NCI-H146 treated with DMSO at 0.1 percent for 48 hours (cell line): ENCODE measurements at regions not wholly inside any gene's neighbourhood (a gene's known extent, or its start where the extent isn't known, plus 50 kb on each side); places are given as distances from the start of the nearest gene placed in this dataset.

Experiments
- DNase-seq: peaks from one replicate; lab custom pipeline; 2025; ENCODE audit not compliant: unreplicated experiment; lab: John Stamatoyannopoulos, UW

DNA sequence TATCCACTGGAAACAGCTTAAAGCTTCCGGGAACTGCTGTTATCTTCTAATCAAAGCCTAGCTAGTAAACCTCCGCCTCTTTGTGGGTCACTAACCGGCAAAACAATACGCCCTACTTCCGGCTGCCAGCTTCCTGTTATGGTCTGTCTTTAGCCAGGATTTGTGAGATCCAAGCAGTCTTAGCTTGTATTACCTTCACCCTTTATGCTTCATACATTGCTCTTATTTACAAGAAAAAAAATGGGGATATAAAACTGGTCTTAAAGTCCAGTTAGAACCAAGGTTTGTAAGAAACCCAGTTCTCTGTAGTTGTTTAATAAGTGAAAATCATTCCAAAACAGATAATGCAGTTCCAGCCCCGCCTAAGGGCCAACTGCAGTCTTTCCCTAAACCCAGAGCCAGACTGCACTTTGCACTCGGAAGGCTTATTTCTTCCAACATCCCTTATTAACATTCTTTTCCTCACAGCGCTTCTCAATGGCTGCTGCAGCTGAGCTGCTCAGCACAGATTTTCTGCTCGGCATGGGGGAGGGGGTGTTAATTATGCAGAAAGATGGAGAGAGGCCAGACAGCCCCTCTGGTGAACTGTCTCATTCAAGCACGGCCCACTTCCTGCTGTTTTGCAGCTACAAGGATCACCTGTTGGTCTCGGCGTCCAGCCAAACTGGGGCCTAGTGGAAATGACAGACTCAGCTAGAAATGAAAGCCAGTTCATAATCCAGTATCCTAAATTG lies 368.4 kb downstream of the KLF12 start:
- peak; percentile 94 for DNase-seq

DNA sequence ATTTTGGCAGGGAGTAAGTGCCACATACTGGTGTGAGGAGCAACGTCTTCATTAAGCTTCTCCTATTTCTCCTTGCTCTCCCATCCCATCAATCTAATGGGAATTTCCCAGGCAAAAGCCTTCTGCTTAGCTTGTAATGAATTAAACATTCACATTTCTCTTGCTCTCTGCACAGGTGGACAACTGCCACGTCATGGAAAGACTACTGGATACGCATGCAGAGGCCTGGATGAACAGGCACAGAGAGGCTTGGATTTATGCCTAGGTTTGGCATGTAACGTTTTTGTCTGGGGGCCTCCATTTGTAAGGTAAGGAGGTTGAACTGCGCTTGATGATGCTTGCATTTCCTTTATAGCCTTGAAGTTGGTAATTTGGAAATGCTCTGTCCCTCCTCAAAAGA lies 374.8 kb downstream of the KLF12 start:
- no peak for DNase-seq

DNA sequence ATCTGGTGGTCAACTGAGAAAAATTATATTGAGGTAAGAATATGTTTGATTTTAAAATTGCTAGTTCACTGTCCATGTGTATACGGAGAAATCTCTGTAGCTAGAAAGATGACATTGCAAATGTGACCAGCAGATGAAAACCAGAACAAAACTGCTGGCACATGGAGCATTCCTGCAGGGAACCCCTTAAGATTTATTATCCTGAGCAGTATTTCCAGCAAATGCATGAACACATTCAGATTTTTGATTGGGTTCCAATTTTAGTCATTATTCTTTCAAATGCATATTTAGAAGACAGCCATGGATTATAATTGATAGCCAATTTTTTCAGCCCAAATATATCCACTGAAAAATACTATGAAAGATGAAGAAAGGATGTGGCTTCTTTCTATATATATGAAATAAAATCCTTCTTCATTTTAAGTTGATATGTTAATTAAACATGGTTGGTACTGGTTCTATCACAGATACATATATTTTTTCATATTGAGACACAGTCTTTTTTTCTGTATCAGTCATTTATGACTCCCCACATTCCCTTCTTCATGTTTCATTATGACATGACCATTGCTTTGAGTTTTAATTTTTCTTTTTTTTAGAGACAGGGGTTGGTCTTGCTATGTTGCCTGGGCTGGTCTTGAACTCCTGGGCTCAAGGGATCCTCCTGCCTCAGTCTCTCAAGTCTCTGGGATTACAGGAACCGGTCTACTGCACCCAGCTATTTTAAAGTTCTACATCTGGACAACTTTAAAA lies 376.5 kb downstream of the KLF12 start:
- DNase-seq: no peak

DNA sequence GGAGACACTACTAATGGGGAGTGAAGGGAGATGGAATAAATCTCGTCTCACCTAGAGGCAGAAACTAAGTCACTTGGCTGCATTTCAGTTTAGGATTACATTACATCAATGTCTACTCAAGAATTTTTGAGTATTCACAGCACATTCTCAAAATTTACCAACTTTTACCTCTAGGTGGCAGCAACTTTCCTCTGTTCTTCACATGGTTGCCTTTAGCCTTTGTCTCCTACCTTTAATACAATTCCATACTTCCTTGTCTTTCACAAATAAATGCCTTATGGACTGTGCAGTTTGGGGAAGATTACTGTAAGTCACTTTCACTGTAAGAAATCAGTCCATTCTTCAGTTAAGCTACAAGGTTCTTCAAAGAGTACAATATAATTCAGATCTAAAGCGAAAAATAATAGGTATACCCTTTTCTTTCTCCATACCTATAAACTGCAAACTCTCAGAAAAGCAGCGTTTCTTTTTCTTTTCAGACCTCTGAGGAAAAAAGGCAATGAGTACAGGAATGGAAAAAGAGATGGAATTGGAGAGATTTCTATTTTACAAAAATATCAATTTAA lies 379.4 kb downstream of the KLF12 start:
- DNase-seq: peak; percentile 78

DNA sequence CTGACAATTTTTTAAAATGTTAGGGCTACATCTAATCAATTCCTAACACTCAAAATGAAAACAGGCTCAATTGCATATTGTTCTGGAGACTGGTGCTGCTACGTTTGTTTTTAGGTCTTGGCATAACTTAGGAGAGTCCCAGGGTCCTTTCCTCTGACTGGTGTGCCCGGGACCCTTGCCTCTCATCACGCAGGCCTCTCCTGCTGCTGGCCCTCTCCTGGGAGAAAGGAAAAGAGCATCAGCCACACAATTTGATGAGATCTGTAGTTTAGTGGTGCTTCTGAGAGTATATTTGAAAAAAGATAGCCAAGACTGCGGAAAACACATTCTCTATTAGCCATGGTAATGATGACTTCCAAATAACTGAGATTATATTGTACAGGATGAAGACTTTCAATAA lies 380.0 kb downstream of the KLF12 start:
- no peak for DNase-seq

DNA sequence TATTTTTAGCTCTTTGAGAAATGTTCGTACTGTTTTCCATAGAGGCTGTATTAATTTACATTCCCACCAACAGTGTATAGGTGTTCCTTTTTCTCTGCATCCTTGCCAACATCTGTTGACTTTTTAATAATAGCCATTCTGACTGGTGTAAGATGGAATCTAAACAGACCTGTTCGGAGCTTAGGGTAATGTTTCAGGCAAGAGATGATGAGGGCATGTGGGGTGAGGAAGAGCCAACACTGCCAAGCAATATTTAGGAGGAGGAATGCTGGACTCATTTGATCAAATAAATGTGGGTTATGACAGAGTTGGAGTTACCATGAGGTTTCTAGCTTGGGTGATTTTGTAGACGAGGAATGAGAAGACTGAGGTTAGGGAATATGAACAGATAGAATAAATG lies 382.9 kb downstream of the KLF12 start:
- no peak for DNase-seq

DNA sequence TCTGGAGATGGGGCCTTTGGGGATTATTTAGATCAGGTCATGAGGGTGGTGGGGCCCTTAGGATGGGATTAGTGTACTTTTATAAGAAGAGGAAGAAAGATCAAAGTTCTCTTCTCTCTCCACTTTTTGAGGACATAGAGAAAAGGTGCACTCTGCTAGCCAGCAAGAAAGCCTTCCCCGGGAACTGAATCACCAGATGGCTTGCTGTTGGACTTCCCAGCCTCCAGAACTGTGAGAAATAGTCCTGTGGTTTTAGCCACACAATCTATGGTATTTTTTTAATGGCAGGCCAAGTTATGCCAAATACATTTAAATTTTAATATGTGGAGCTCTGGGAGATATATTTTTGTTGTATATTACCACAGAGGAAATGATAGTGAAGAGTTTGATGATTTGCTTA lies 385.8 kb downstream of the KLF12 start:
- DNase-seq: no peak

DNA sequence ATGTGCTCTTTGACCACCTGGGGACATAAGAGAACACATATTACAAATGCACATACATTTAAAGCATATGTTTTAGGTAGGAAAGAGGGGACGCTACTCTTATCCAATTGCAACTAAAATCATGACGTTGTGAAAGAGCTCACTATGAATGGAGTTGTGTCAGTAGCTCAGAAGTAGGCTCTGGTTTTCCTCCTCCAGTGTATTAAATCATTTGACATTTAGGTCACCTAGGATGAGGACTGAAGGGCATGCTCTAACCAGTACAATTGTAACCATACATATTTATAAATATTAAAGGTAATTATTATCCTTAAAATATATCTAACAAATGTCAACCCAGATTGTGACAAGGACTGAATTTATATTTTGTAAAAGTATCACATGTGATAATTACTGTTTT lies 389.0 kb downstream of the KLF12 start:
- no peak for DNase-seq

DNA sequence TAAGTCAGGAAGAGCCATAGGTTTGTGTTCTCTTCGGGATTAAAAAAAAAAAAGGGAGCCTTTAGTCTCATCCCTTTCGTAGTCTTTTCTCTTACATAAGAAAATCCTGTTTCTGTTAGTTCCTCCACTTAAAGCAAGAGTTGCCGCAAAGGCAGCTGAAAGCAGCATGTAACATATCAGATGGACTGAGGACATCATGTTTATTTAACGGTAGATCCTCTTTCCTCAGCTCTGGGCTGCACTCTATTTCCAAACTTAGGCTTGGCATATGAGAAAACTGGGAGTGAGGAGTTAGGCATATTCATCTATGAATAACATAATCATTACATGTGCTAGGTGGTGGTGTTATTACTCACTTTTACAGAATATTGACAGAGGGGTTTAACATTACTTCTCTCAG lies 391.2 kb downstream of the KLF12 start:
- DNase-seq: no peak

DNA sequence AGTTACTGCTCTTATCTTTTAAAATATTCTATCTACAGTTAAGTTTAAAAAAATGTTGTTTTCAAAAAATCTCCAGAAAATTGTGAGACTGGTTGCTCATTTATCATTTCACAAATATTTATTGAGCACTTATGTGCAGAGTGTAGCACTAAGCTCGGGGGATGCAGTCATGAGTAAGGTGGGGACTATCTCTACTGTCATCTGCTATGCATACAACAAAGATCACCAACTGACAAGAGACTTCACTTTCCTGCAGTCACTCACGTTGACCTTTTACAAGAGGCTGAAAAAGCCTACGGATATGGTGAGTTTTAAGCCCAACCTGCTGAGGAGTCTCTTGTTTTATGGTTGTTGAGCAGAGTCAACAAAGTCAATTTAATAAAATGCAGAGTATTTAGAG lies 392.5 kb downstream of the KLF12 start:
- DNase-seq: no peak

DNA sequence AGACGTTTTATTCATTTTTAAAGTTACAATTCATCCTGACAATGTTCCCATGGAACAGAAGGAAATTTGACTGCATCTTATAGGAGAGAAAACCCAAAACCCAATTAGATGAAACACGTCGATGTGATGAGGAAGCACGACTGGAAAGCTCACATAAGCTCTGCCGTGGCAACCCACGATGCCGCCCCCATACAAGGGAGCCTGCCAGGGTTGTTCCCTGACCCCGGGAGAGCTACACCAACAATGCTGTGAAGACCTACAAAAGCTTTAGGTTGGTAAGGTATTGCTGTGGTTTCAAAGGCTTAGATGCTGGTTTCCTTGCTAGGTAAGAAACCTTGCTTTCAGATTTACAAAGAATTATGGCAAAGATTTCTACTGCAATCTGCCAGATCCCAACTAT lies 393.1 kb downstream of the KLF12 start:
- DNase-seq: no peak

DNA sequence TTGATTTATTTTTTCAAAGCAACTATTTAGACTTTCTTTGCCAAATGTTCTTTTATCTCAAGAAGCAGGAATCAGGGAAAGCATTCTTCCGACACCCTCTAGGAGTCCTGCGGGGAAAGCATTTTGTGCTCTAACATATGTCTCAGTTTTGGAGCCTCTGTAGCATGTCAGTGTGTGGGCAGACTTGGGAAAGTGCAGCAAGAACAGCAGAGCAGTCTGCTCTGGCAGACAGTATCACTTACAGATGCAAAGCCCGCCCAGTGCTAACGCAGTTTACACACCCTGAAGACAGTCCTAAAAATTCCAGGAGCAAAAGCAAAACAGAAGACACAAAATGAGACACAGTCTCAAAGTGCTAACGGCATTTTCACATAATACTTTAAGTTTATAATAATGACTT lies 393.5 kb downstream of the KLF12 start:
- DNase-seq: no peak

DNA sequence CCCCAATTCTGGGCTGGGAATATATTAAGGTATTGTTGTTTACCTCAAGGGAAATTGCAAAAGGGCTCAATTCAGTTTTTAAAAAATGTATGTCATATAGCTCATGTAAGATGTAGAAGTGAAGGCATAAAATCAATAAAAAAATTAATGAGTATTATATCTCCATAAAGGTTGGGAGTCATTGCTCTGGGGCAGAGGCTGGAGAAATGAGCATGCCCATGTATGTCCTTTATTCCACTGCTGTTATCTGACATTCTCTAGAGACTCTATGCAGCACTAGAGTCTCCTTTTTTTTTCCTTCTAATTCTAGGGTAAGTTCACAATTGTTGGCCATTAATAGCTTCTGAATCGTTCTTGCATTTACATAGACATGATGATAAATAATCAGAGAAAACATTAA lies 394.8 kb downstream of the KLF12 start:
- no peak for DNase-seq

DNA sequence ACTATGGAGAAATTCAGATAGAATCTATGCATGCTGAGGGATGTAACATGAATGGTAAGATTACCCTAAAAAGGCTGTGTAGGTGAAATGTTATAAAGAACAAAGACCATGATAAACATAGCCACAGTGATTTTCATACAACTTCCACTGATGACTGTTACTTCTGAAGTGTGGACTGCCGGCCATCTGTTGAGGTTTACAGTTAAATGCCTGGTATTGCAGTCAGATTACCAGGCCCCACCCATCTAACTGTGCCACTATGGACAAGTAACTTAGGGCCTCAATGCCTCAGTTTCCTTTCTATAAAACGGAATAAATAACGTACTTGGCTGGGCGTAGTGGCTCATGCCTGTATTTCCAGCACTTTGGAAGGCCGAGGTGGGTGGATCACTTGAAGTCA lies 395.6 kb downstream of the KLF12 start:
- no peak for DNase-seq

DNA sequence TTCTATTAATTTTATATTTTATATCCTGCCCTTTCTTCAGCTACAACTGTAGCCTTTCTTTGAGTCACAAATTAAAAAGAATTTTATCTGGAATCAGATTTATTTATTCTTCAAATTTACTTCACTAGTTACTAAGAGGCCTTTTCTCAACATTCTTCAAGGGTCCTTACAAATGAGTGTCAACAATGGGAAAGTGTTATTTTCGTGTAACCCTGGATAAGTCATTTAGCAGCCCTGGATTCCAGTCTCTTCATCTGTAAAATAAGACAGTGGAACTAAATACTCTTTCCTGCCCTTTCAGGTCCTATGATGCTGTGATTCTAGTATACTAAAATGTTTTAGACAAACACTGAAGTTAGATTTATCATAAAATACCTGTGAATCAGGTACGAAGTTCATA lies 397.0 kb downstream of the KLF12 start:
- no peak for DNase-seq

DNA sequence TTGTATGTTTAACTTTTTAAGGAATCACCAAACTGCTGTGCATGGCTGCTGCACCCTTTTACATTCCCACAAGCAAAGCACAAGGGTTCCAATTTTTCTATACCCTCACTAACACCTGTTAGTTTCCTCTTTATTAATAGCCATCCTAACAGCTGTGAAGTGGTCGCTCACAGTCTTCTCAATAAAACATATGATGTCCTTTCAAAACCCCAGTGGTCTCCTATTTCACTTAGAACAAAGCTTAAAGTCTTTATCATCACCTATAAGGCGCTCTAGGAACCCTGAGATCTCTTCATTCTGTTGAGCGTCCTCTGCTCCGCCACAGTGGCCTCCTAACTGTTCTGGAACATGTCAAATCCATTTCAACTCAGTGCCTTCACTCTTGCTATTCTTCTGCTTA lies 400.5 kb downstream of the KLF12 start:
- DNase-seq: no peak

DNA sequence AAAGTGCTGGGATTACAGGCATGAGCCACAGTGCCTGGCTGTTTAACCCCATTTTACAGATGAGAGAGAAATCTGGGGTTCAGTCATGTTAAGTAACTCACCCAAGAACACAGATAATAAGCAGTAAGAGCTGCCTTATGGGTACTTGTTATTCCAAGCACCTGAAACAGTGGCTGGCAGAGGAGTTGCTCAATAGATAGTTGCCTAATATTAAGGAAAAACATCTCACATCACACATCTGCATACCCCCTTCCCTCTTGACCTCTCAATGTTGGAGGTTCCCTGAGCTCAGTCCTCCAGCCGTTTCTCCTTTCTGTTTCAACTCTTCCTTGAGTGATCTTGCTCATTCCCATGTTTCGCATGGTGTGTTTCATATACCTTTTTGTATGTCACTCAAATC lies 401.9 kb downstream of the KLF12 start:
- no peak for DNase-seq

DNA sequence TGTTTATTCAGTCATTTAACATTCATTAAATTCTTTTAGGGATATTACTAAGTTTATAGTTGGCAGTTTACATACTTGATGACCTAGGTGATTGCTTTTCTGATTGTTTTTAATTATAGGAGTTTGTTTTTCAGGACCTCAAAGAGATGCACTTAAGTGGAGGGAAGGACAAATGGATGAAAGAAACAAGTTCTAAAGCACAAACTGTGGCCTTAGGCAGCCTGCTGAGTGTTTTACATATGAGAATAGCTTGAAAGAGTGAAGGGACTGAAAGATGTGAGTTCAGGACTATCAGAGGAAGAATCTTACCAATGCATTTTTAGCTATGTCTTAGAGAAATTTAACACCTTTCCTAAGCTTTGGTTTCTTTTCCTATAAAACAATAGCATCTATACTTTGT lies 402.6 kb downstream of the KLF12 start:
- DNase-seq: no peak

DNA sequence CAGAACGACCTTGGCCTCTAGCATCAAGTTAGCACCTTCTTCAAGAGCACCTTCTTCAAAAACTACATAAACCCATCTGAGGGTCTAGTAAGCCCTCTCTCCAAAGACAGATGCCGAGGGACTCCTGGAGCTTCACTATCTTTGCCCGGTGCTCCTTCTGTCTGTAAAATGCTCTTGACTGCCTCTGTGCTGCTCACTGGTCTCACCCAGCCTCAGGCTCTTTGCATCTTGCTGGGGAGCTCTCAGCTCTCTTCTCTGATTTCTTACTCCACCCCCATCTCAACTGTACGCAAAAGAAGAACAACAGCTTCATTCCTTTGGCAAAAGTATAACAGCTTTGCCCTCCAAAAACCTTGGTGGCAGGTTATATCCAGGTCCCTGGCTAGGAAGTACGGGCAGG lies 404.2 kb downstream of the KLF12 start:
- no peak for DNase-seq

DNA sequence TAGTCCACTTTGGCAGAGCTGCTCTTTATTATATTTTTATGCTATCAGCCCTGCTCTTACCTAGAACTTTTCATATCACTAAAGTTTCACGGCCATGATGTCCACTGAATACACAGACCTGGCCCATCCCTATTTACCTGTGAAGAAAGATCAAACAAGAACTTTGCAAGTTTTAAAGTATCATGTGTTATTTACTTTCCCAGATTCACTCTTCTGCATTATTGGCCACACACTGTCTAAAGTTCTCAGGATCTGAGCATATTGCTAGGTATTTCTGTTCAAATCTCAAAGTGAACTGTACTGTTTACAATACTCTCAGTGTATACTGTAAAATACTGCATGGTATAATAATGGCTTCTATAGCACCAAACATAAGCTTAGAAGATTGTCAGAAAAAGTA lies 405.2 kb downstream of the KLF12 start:
- no peak for DNase-seq

DNA sequence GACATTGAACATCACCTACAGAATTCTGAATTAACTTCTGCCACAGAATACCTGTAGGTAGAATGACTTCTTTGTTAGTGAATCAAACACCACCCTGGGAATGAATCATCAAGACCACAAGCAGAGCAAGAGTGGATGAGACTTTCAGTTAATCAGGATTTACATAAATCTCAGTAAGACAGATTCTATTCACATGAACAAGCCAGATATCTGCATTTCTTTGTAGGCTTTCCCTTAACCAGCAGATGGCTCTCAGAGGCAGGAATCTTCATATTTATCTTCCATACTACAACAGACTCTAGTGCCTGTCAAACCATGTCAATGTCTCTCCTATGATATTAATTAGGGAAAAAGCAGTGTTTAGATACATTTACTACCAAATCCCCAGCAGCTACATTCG lies 412.1 kb downstream of the KLF12 start:
- DNase-seq: no peak

DNA sequence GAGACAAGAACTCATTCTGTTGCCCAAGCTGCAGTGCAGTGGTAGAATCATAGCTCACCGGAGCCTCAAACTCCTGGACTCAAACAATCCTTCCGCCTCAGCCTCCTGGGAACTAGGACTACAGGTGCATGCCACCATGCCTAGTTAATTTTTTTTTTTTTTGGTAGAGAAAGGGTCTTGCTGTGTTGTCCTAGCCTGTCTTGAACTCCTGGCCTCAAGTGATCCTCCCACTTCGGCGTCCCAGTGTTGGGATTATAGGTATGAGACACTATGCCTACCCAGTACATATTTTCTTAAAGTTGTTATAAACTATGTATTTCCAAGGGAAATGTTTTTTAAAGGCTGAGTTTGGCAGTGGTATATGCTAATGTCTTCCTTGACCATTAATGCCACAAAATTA lies 412.6 kb downstream of the KLF12 start:
- DNase-seq: no peak
